Transverse colon (tissue), 3 donors: ENCODE measurements at regions not wholly inside any gene's neighbourhood (a gene's known extent, or its start where the extent isn't known, plus 50 kb on each side); places are given as distances from the start of the nearest gene placed in this dataset.

Experiments used
- CTCF ChIP-seq, 5 experiments: fragments of 200-600 bp in 3 of 5; fragments of 450-650 bp in 2 of 5; sonication (generic) in 3 of 5; IDR thresholded peaks; 1 replicate in 2 of 5; 2 replicates in 3 of 5; pipeline ENCODE4 v1.5.1; 2016 to 2017; ENCODE audit warnings: antibody characterized with exemption in 5 of 5, inconsistent platforms in 3 of 5, mild to moderate bottlenecking in 2 of 5, moderate library complexity in 1 of 5
- EP300 ChIP-seq: sonication (generic); formaldehyde crosslinking; IDR thresholded peaks from one replicate; pipeline ENCODE4 v1.6.1; 2017; ENCODE audit warnings: antibody characterized with exemption, low read depth

- TF ChIP-seq CTCF (IDR thresholded peaks at IDR 0.05) (no peak), EP300 (no peak)
Measured at GRCh38 chr2:104538077-104538476, 315.8 kb upstream of the POU3F3 start.
